Renal cortical epithelial cell (primary cell): ENCODE measurements at regions not wholly inside any gene's neighbourhood (a gene's known extent, or its start where the extent isn't known, plus 50 kb on each side); places are given as distances from the start of the nearest gene placed in this dataset.
"Not testable (repeated sequence)": the region's sequence is repeated elsewhere in the genome, so short reads cannot be mapped to it uniquely, and the experiment has no call there.

Source experiments
- DNase-seq: peaks from one replicate; pipeline ENCODE4 v3.0.0-alpha.2; 2011; ENCODE audit warnings: low read depth

- DNase-seq, result not testable (repeated sequence)
These were observed 298.4 kb downstream of the LIG4 start for GRCh38 chr13:107916902-107917301.

- no peak for DNase-seq
These were observed 302.6 kb downstream of the LIG4 start for GRCh38 chr13:107912745-107913144.

GRCh38 chr13:107907065-107907805 lies 308.1 kb downstream of the LIG4 start:
- no peak for DNase-seq

DNA sequence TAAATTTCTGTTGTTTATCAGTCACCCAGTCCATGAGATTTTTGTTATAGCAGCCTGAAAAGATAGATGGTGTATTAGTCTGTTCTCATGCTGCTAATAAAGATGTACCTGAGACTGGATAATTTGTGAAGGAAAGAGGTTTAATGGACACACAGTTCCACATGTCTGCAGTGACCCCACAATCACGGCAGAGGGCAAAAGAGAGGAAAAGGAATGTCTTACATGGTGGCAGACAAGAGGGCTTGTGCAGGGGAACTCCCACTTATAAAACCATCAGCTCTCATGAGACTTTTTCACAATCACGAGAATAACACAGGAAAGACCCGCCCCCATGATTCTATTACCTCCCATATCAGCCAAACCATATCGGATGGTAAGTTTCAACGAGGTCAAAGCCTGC lies 309.2 kb downstream of the LIG4 start:
- no peak for DNase-seq

DNA sequence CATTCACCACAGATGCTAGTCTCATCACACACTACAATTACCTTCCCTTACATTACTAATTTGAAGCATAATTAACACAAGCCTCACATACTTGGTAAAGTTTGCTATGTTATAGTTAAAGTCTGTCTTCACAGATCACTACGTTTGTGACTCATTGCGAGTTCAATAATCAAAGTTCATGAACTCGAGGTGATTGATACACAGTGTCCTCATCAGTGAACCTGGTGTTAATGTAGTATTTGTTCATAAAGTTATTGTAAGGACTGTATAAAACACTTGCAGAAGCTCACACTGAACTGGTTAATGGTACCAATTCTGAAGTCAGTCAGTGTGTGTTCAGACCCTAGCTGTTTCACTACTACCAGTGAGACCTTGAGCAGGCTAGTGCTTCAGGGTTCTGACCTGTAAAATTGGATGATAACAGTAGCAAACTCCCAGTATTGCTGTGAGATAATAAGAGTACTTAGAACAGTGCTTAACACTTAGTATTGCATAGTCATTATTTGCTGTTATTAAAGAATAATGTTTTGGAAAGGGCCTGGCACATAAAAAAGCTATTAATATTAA lies 313.3 kb downstream of the LIG4 start:
- DNase-seq, result no peak

- no peak for DNase-seq
These were observed 314.1 kb downstream of the LIG4 start for GRCh38 chr13:107901230-107901629.

DNA sequence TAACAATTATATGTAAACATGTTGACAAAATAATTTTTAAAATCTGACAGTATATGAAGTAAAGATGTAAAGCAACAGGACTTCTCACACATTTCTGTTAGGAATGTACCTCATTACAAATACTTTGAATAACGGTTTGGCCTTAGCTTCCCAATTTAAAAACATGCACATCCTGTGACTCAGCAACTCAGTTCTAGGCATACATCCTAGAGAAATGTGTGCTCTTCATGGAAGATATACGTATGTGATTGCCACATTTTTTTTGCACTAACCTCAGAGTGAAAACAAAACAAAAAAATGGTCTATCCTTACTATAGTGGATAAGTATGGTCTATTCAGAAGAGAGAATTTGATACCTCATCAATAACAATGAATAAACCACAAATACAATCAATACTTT lies 314.6 kb downstream of the LIG4 start:
- DNase-seq, result no peak

DNA sequence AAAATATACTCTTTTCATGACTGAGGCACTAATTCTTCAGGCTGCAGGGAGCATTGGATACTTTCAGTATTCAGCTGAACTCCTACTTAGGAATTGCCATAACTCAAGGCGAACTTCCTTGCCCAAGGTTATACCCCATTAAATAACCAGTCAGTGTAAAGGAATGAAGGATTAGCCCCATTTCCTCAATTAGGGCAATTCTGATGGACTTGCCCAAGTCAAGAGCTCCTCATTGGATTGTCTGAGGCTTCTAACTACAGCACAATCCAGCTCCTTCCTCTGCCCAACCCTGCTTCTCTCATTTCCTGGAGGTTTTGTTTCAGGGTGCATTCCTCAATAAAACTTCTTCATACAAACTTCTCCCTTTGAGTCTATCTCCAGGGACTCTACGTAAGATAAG lies 329.2 kb downstream of the LIG4 start:
- peak; percentile 52 for DNase-seq

DNA sequence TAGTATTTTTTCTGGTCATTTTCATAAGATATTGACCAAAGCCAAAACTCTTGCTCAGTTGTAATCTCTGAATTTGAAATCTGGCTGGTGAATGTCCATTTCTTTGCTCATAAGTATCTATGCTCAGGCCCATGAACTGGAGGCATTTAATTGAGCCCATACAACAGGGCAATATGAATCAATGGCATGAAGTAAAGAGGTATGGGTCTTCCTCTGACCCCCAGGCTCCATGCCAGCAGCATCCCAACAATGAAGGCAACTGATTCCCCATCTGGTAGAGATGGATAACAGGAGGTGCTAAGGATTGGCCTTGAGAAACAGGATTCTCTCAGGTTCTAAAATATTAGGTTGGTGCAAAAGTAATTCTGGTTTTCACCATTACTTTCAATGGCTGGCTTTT lies 330.8 kb downstream of the LIG4 start:
- DNase-seq, result no peak

- DNase-seq, result peak; percentile 67
These were observed 331.7 kb downstream of the LIG4 start for GRCh38 chr13:107883561-107884175.

DNA sequence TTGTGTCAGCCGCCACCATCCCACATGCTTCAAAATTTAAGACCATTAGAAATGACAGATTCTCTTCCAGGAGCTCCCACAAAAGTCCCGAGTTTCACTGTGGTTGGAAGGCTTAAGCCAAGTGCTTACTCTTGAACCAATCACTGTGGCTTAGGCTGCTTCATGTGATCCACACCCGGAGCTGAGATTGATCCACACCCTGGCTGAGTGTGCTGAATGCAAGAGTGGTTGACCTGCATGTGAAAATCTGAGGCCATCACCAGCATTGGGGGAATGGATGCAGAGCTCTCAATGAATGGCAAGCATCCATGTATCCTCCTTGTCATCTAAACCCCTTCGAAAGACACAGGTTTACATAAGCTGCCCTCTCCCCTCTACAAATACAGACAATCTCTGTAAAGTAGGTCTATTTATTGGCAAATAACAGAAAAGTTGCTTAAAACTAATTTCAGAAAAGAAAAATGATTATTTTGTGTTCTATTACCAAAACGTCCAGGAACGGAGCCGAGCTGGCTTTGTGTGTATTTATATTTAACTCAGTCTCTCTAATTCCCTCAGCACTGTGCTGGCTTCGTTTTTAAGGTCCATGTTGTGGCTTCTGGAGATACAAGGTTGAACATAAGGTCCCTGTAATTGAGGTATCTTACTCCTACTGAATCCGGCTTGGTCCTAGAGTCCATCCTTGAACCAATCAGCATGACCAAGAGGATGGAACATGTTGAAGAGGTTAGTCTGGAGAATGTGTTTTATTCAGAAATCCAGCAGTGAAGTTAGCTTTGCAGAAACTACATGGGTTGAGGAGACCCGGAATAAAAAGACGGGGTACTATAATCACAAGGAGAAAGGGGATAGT lies 332.4 kb downstream of the LIG4 start:
- DNase-seq, result no peak

DNA sequence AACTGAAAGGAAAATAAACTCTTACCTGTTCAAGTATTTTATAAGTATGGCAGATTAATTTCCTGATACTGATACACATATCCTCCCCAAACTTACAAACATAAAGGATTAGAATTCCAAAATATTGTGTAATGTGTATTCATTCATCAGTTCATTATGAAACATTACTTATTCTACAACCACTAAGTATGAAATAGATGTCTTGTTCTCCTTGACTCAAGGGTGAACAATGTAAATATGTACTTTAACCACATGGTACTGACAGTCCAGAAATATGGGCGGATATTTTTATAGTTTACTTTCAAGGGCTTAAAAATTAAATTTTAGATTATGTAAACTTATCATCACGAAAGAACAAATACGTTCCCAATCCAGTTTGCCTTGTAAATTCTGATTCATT lies 334.0 kb downstream of the LIG4 start:
- no peak for DNase-seq

DNA sequence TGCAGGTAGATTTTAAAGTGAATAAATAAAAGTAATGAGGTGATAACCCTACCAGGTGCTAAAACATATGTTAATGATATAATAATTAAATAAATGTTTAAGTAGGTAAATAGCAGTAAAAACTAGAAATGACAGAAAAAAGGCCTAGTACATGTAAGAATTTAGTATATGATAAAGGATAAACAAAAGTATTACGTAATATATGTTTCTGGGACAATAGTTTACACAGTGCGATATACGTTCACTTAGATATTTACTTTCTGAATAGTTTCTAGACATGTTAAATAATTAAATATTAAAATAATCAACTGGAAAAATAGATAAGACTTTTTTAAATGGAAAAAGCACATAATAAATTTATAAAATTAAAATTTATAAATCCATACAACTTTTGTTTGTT lies 340.9 kb downstream of the LIG4 start:
- no peak for DNase-seq

GRCh38 chr13:107873926-107874325 lies 341.4 kb downstream of the LIG4 start:
- no peak for DNase-seq

GRCh38 chr13:107870400-107870799 lies 344.9 kb downstream of the LIG4 start:
- no peak for DNase-seq

DNA sequence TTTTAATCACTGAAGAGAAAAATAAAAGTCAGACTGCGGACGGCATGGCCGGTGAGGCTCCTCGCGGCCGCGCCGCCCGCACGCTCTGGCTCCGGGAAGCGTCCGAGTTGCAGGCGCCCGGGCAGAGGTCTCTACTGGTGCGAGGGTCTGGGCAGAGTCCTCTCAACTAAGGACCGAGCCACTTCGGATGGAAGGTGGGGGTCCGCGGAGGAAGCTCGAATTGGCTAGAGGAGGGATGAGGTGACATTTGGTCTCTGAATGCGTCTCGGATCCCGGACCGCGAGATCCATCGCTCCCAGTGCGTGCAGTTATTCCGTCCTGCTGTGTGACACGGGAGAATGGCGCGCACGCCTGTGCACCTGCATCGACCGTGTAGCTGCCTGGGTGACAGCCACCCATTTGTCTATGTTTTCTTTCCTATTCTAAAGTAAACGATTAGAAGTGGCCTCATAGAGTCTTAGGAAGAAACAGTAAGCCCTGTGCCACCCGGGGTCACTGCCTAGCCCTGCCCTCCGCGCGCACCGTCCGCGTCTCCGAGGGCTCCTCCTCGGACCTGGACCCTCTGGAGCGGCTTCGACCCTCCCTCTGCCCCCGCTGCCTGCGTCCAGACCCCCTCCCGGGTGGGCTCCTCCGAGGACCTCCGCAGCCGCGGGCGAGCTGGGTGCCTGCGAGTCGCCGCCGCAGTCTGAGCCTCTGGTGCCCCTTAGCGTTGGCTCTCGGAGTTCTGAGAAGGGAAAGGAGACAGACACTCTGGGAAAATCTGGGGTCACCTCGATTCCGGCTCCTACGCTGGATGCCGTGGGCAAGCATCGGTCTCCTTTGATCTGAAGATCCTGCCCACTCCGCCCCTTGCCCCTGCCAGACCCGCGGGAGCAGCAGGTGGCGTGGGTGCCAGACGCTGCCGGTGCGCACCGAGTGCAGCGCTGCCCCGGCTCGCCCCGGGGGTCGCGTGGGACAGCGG lies 347.4 kb downstream of the LIG4 start:
- no peak for DNase-seq

GRCh38 chr13:107866941-107867623 lies 348.3 kb downstream of the LIG4 start:
- no peak for DNase-seq

GRCh38 chr13:107866032-107866940 lies 349.1 kb downstream of the LIG4 start:
- DNase-seq, result no peak

GRCh38 chr13:107865643-107866031 lies 349.7 kb downstream of the LIG4 start:
- no peak for DNase-seq

GRCh38 chr13:107865318-107865575 lies 350.1 kb downstream of the LIG4 start:
- no peak for DNase-seq
